ENCODE measurements at regions not wholly inside any gene's neighbourhood (a gene's known extent, or its start where the extent isn't known, plus 50 kb on each side); places are given as distances from the start of the nearest gene placed in this dataset.

DNA sequence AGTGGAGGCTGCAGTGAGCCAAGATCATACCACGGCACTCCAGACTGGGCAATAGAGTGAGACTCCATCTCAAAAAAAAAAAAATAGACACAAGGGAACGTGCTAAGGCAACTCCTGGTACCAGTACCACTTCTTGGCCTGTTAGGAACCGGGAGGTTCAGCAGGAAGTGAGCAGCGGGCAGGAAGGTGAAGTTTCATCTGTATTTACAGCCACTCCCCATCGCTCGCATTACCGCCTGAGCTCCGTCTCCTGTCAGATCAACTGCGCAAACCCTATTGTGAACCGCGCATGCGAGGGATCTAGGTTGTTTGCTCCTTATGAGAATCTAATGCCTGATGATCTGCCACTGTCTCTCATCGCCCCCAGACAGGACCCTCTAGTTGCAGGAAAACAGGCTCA lies 69.9 kb upstream of the FOXK1 start:
- H3K27me3 Mint-ChIP-seq (ENCODE audit: low read depth): peaks cover 10% of the 10 kb centered on the region
- no peak overlapping the region for H2BK20ac ChIP-seq (ENCODE audit: low read depth, low read length, poor library complexity, severe bottlenecking)
- H3K9me3 Mint-ChIP-seq: peaks cover 0 to 9% of the 10 kb centered on the region in 2 experiments; a peak in 1 of 5 replicates
- H3K79me1 ChIP-seq (ENCODE audit: insufficient read depth, low read depth, low read length, poor library complexity, severe bottlenecking): no peaks in the 10 kb centered on the region
- no peaks in the 10 kb centered on the region; a peak in 2 of 7 replicates for H3K36me3 Mint-ChIP-seq (ENCODE audit: insufficient read depth in 1 of 3, low read depth in 3 of 3)
- H2BK12ac ChIP-seq (ENCODE audit: insufficient read length, low read depth, low read length): no peak overlapping the region
- H3K27me3 ChIP-seq (ENCODE audit: insufficient read depth, low read length): no peaks in the 10 kb centered on the region
- no peak overlapping the region for H3K27ac Mint-ChIP-seq
- no peak overlapping the region for H3K4me3 Mint-ChIP-seq
- no peak overlapping the region for H3K18ac ChIP-seq (ENCODE audit: insufficient read length, low read depth, low read length)
- H3K9ac ChIP-seq (ENCODE audit: extremely low read depth, insufficient read length, low read length): no peak overlapping the region
- no peak overlapping the region for H3T11ph ChIP-seq (ENCODE audit: low read length)
- no peak overlapping the region for H3K27ac ChIP-seq (ENCODE audit: insufficient read length, low read depth, low read length)
- no peak overlapping the region for H4K91ac ChIP-seq (ENCODE audit: insufficient read length, low read depth, low read length)
- no peak overlapping the region for H2AK5ac ChIP-seq (ENCODE audit: insufficient read length, low read length)
- no peaks in the 10 kb centered on the region for H3K4me1 ChIP-seq (ENCODE audit: insufficient read depth, low read length)
- H3K4ac ChIP-seq (ENCODE audit: low read depth, low read length): no peak overlapping the region
- peaks cover 14 to 19% of the 10 kb centered on the region in 2 experiments for H3K4me1 Mint-ChIP-seq
- H3K79me2 ChIP-seq (ENCODE audit: insufficient read depth, low read length): no peaks in the 10 kb centered on the region
- no peaks in the 10 kb centered on the region for H3K9me3 ChIP-seq (ENCODE audit: control insufficient read depth, low read depth, low read length)
- no peak overlapping the region for H4K8ac ChIP-seq (replicated peaks; ENCODE audit: insufficient read length, low read depth, low read length)
- no peak overlapping the region for H2BK120ac ChIP-seq (ENCODE audit: low read depth, low read length, poor library complexity, severe bottlenecking)
- H3K56ac ChIP-seq (ENCODE audit: insufficient read length, low read depth, low read length): no peak overlapping the region
- H4K5ac ChIP-seq (ENCODE audit: insufficient read length, low read depth, low read length): no peak overlapping the region
- H2BK5ac ChIP-seq (ENCODE audit: insufficient read length, low read length): no peak overlapping the region
- WGBS (ENCODE audit: extremely low coverage, insufficient read length, low lambda C conversion rate): no CpG with 5 or more reads among the region's 13 CpGs
- TF ChIP-seq, protein P1, sequence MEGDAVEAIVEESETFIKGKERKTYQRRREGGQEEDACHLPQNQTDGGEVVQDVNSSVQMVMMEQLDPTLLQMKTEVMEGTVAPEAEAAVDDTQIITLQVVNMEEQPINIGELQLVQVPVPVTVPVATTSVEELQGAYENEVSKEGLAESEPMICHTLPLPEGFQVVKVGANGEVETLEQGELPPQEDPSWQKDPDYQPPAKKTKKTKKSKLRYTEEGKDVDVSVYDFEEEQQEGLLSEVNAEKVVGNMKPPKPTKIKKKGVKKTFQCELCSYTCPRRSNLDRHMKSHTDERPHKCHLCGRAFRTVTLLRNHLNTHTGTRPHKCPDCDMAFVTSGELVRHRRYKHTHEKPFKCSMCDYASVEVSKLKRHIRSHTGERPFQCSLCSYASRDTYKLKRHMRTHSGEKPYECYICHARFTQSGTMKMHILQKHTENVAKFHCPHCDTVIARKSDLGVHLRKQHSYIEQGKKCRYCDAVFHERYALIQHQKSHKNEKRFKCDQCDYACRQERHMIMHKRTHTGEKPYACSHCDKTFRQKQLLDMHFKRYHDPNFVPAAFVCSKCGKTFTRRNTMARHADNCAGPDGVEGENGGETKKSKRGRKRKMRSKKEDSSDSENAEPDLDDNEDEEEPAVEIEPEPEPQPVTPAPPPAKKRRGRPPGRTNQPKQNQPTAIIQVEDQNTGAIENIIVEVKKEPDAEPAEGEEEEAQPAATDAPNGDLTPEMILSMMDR (conservative IDR thresholded peaks at IDR 0.05): no peak
- no peak overlapping the region for H3K23ac ChIP-seq (ENCODE audit: insufficient read length, low read depth, low read length)
- no peak overlapping the region for H3K14ac ChIP-seq (ENCODE audit: insufficient read depth, low read length)
- no peaks in the 10 kb centered on the region for H3K23me2 ChIP-seq (ENCODE audit: insufficient read length, low read depth, low read length, poor library complexity, severe bottlenecking)
- no peak overlapping the region for H2BK15ac ChIP-seq (ENCODE audit: low read depth, low read length)
- H2AFZ ChIP-seq (ENCODE audit: low read length): no peak overlapping the region
- H4K20me1 ChIP-seq (ENCODE audit: control insufficient read depth, insufficient read depth, insufficient read length): no peaks in the 10 kb centered on the region
- DNase-seq: no peak
- no peak overlapping the region for H3K4me2 ChIP-seq (ENCODE audit: insufficient read depth, insufficient read length, low read length)

Measured in H9 (cell line).